ENCODE measurements at regions not wholly inside any gene's neighbourhood (a gene's known extent, or its start where the extent isn't known, plus 50 kb on each side); places are given as distances from the start of the nearest gene placed in this dataset.

DNA sequence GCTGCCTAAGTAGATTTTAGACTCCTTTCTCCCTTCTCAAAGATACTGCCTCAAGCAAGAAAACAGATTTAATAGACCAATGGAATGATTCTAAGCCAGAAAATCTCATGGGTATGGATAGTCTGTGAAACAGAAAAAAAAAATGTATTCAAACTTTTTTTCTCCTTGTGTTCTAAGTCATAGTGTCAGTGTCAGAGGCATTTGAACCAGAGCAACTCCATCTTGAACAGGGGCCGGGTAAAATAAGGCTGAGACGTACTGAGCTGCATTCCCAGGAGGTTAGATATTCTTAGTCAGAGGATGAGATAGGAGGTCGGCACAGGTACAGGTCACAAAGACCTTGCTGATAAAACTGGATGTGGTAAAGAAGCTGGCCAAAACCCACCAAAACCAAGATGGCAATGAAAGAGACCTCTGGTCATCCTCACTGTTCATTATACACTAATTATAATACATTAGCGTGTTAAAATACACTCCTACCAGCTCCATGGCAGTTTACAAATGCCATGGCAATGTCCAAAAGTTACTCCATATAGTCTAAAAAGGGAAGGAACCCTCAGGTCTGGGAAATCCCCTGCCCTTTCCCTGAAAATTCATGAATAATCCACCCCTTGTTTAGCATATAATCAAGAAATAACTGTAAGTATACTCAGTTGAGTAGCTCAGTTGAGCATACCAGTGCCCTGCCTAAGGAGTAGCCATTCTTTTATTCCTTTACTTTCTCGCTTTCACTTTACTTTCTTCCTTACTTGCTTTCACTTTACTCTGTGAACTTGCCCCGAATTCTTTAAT is 72.8 kb upstream of the GOLGA8B start (continued):
- TF ChIP-seq CEBPG (CRISPR knock-in tag; IDR thresholded peaks at IDR 0.05) (no peak), CEBPG (tag; conservative IDR thresholded peaks at IDR 0.05 in 1 of 2, IDR thresholded peaks at IDR 0.05 in 1 of 2) (no peak), PHF8 (IDR thresholded peaks at IDR 0.05; ENCODE audit: borderline replicate concordance, low read length) (no peak), MTA3 (IDR thresholded peaks at IDR 0.05; ENCODE audit: borderline replicate concordance) (no peak), DDX20 (tag; IDR thresholded peaks at IDR 0.05; ENCODE audit: low read depth) (peak; percentile 91), POLR3A (IDR thresholded peaks at IDR 0.05; ENCODE audit: borderline replicate concordance, extremely low read depth, insufficient read depth, insufficient read length) (no peak), FOXJ3 (CRISPR knock-in tag; IDR thresholded peaks at IDR 0.05) (no peak), ZNF263 (CRISPR knock-in tag; IDR thresholded peaks at IDR 0.05; ENCODE audit: borderline replicate concordance) (no peak), MAFF (IDR thresholded peaks at IDR 0.05; ENCODE audit: low read length) (no peak), ETS2 (tag; IDR thresholded peaks at IDR 0.05; ENCODE audit: borderline replicate concordance, poor library complexity, severe bottlenecking) (peak; percentile 88), SMARCC2 (IDR thresholded peaks at IDR 0.05; ENCODE audit: low read depth) (no peak), RFX7 (CRISPR knock-in tag; IDR thresholded peaks at IDR 0.05) (peak; percentile 89), IRF2 (CRISPR knock-in tag; IDR thresholded peaks at IDR 0.05) (no peak), GTF2F1 (IDR thresholded peaks at IDR 0.05; ENCODE audit: low read depth, low read length) (no peak), CHD1 (IDR thresholded peaks at IDR 0.05; ENCODE audit: low read length) (peak; percentile 24), RAD21 (CRISPR knock-in tag; conservative IDR thresholded peaks at IDR 0.05 in 1 of 2, IDR thresholded peaks at IDR 0.05 in 1 of 2) (0 out of 4 replicates have a peak, but pooled peaks of 1 of the 2 experiments have one; percentile 5), SMARCB1 (IDR thresholded peaks at IDR 0.05; ENCODE audit: insufficient read length, low read depth) (no peak), FUS (optimal IDR thresholded peaks at IDR 0.05; ENCODE audit: low read depth, low read length) (no peak), CBX1 (IDR thresholded peaks at IDR 0.05; ENCODE audit: low read depth) (no peak), ZNF282 (CRISPR knock-in tag; IDR thresholded peaks at IDR 0.05) (no peak), ZNF785 (CRISPR knock-in tag; IDR thresholded peaks at IDR 0.05) (no peak), CHD4 (IDR thresholded peaks at IDR 0.05; ENCODE audit: insufficient read depth, insufficient replicate concordance, low read depth, low read length, poor library complexity, severe bottlenecking) (no peak), ZNF3 (CRISPR knock-in tag; IDR thresholded peaks at IDR 0.05) (0 out of 2 replicates have a peak, but pooled peaks have one; percentile 22), TBL1XR1 (IDR thresholded peaks at IDR 0.05; ENCODE audit: low read length in 2 of 2) (no peak), ZNF408 (CRISPR knock-in tag; IDR thresholded peaks at IDR 0.05; ENCODE audit: low read depth) (no peak)
- TF ChIP-seq, protein P1, sequence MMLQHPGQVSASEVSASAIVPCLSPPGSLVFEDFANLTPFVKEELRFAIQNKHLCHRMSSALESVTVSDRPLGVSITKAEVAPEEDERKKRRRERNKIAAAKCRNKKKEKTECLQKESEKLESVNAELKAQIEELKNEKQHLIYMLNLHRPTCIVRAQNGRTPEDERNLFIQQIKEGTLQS (IDR thresholded peaks at IDR 0.05), result no peak
- TF ChIP-seq, protein P1 (CRISPR knock-in tag; conservative IDR thresholded peaks at IDR 0.05), result no peak
- TF ChIP-seq, protein P2, sequence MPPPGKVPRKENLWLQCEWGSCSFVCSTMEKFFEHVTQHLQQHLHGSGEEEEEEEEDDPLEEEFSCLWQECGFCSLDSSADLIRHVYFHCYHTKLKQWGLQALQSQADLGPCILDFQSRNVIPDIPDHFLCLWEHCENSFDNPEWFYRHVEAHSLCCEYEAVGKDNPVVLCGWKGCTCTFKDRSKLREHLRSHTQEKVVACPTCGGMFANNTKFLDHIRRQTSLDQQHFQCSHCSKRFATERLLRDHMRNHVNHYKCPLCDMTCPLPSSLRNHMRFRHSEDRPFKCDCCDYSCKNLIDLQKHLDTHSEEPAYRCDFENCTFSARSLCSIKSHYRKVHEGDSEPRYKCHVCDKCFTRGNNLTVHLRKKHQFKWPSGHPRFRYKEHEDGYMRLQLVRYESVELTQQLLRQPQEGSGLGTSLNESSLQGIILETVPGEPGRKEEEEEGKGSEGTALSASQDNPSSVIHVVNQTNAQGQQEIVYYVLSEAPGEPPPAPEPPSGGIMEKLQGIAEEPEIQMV (tag; conservative IDR thresholded peaks at IDR 0.05; ENCODE audit: low read depth), result peak; percentile 87
